Cardiac fibroblast (primary cell): ENCODE measurements at regions not wholly inside any gene's neighbourhood (a gene's known extent, or its start where the extent isn't known, plus 50 kb on each side); places are given as distances from the start of the nearest gene placed in this dataset.

Experiments used
- DNase-seq, 2 donors: peaks; one replicate each; pipeline versions ENCODE4 v3.0.0 to v3.0.0-alpha.2; 2010; ENCODE audit warnings: low read depth in 2 of 2
- H3K4me3 ChIP-seq, 2 donors: replicated peaks in 1 of 2; 1 replicate in 1 of 2; 2 replicates in 1 of 2; pipeline ENCODE4 v1.5.1; 2011; ENCODE audit warnings: low read depth in 2 of 2, low read length in 2 of 2, mild to moderate bottlenecking in 2 of 2, moderate library complexity in 1 of 2
- TF ChIP-seq, protein P1 (sequence below): IDR thresholded peaks from one replicate; pipeline ENCODE4 v1.5.1; 2011; ENCODE audit warnings: low read depth, mild to moderate bottlenecking, low read length, inconsistent platforms

GRCh38 chr7:130894909-130895750, 161.1 kb upstream of the KLF14 start:
- H3K4me3 ChIP-seq, result no peak overlapping the region
- TF ChIP-seq, protein P1, sequence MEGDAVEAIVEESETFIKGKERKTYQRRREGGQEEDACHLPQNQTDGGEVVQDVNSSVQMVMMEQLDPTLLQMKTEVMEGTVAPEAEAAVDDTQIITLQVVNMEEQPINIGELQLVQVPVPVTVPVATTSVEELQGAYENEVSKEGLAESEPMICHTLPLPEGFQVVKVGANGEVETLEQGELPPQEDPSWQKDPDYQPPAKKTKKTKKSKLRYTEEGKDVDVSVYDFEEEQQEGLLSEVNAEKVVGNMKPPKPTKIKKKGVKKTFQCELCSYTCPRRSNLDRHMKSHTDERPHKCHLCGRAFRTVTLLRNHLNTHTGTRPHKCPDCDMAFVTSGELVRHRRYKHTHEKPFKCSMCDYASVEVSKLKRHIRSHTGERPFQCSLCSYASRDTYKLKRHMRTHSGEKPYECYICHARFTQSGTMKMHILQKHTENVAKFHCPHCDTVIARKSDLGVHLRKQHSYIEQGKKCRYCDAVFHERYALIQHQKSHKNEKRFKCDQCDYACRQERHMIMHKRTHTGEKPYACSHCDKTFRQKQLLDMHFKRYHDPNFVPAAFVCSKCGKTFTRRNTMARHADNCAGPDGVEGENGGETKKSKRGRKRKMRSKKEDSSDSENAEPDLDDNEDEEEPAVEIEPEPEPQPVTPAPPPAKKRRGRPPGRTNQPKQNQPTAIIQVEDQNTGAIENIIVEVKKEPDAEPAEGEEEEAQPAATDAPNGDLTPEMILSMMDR, result no peak
- DNase-seq, result no peak

- H3K4me3 ChIP-seq, result no peak overlapping the region
- TF ChIP-seq, protein P1, result peak; percentile 60
- DNase-seq, result peak; percentile 62 to 63
These were observed 162.3 kb upstream of the KLF14 start for GRCh38 chr7:130896051-130896881.

DNA sequence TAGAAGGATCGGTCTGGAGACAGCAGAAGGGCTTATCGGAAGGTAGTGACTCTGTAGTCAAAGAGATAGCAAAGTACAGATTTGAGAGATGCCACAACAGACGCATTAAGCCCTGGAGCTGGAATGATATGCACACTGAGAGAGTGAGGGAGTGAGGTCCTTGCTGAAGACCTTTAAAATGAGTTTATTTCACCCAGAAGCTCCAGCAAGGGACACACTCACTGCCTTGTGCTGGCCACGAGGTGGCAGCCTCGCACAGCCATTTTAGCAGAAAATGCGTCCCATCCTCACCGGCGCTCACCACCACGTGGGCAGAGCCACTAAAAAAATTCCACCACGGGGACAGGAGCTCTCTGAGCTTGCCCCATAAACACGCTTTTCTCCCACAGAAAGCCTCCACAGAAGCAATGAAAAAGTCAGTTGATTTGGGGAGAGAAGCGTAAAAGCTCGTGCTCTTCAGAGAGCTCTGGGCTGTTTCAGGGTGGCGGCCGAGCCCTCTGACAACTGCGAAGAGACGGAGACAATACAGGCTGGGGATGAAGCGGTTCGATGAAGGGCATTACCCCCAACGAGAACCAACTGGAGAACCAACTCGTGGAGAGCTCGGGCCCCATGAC, 163.0 kb upstream of the KLF14 start:
- TF ChIP-seq, protein P1, result peak; percentile 78
- DNase-seq, result peak; percentile 85 to 89
- no peak overlapping the region for H3K4me3 ChIP-seq

- no peak for DNase-seq
- no peak overlapping the region for H3K4me3 ChIP-seq
- TF ChIP-seq, protein P1, result no peak
These were observed 163.8 kb upstream of the KLF14 start for GRCh38 chr7:130897515-130898419.

DNA sequence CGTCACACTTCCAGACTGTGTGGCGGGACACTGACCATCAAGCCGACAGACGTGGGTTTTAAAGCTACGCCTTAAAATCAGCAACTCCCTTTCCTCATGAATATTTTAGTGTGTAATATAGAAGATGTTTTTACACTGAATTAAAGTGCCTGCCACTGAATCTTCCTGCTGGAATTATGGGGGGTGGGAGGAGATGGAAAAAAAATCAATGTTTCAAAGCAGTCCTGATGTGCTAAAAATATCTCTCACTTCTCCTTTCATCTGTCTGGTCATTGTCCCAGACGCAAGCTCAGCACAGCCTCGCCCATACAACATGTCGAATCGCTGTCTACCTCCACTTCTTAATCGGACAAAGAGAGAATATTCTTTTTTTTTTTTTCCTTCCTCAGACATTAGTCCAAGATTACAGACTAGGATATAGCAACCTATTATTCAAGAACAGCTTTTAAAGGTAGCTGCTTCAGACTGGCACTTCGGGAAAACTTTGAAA, 165.1 kb upstream of the KLF14 start:
- TF ChIP-seq, protein P1, result no peak

More for the DNA sequence above, 165.1 kb upstream of the KLF14 start:
- no peak overlapping the region for H3K4me3 ChIP-seq
- no peak for DNase-seq
